HepG2 (cell line): ENCODE measurements at regions not wholly inside any gene's neighbourhood (a gene's known extent, or its start where the extent isn't known, plus 50 kb on each side); places are given as distances from the start of the nearest gene placed in this dataset.

Source experiments
- ATAC-seq: fragments of 200-7000 bp; cut with Tn5 transposase; 3 replicates; pipeline ENCODE4 v1.9.1; 2020; ENCODE audit warnings: mild to moderate bottlenecking, moderate library complexity
- BruUV-seq: library from RNA; stranded (reverse); fragments of 400-500 nt; replicated peaks from 2 replicates; lab custom pipeline; 2021; lab: Mats Ljungman, UMichigan
- CTCF ChIA-PET: fragments of 300-600 bp; formaldehyde crosslinking; extraction: SDS; loops from one replicate; lab custom pipeline; 2021; ENCODE audit warnings: low total read pairs, inconsistent platforms, low intra/inter-chr PET ratio; lab: Yijun Ruan, JAX
- POLR2A ChIA-PET: fragments of 350-600 bp; sonication (Branson Sonifier 250); formaldehyde crosslinking; loops from one replicate; lab custom pipeline; 2020; ENCODE audit warnings: antibody characterized with exemption, inconsistent platforms; lab: Yijun Ruan, JAX
- DNase-seq: peaks from one replicate; pipeline ENCODE4 v3.0.0-alpha.2; 2015; ENCODE audit warnings: low spot score
- FAIRE-seq: peaks from 3 replicates; lab custom pipeline; 2011; peaks lifted over from hg19 to GRCh38; lab: Jason Lieb, UNC
- H2AFZ ChIP-seq: one replicate; pipeline ENCODE4 v1.6.1; 2011; ENCODE audit warnings: low read length, inconsistent platforms
- H3K27ac ChIP-seq: fragments of 300-600 bp; 3 replicates; pipeline ENCODE4 v1.8.0; 2011; ENCODE audit warnings: mixed run types, mild to moderate bottlenecking, mixed read lengths, low read length, inconsistent platforms; ENCODE audit not compliant: insufficient read depth; ENCODE audit errors: extremely low read length
- H3K27me3 ChIP-seq, 2 experiments: fragments of 200-600 bp in 1 of 2; 2 replicates in 1 of 2; 3 replicates in 1 of 2; pipeline versions ENCODE4 v1.6.0 to v1.8.0; 2011; ENCODE audit warnings: low read length in 2 of 2, mild to moderate bottlenecking in 2 of 2, moderate library complexity in 2 of 2, inconsistent platforms in 1 of 2; ENCODE audit not compliant: insufficient read depth in 2 of 2, control insufficient read depth in 1 of 2
- H3K36me3 ChIP-seq, 2 experiments: fragments of 200-600 bp in 1 of 2; replicated peaks in 1 of 2; 2 replicates in 1 of 2; 3 replicates in 1 of 2; pipeline versions ENCODE4 v1.5.1 to v1.8.0; 2011; ENCODE audit warnings: low read length in 2 of 2, inconsistent platforms in 1 of 2; ENCODE audit not compliant: insufficient read depth in 2 of 2, control insufficient read depth in 1 of 2
- H3K4me1 ChIP-seq: 2 replicates; pipeline ENCODE4 v1.5.1; 2012; ENCODE audit warnings: low read length, inconsistent platforms; ENCODE audit not compliant: insufficient read depth
- H3K4me2 ChIP-seq: 2 replicates; pipeline ENCODE4 v1.6.0; 2011; ENCODE audit warnings: low read depth, low read length, inconsistent platforms
- H3K4me3 ChIP-seq, 3 experiments: fragments of 200-600 bp in 1 of 3; sonication (generic), shearing (Covaris generic) in 1 of 3; replicated peaks in 1 of 3; 2 replicates each; pipeline ENCODE4 v1.5.1; 2011 to 2016; ENCODE audit warnings: low read length in 3 of 3, inconsistent platforms in 2 of 3, low read depth in 2 of 3, mild to moderate bottlenecking in 2 of 3, control low read depth in 1 of 3, mixed read lengths in 1 of 3; ENCODE audit not compliant: insufficient read depth in 1 of 3
- H3K79me2 ChIP-seq: one replicate; pipeline ENCODE4 v1.6.1; 2011; ENCODE audit warnings: low read length, inconsistent platforms; ENCODE audit not compliant: insufficient read depth
- H3K9ac ChIP-seq: 2 replicates; pipeline ENCODE4 v1.6.0; 2011; ENCODE audit warnings: mild to moderate bottlenecking, low read depth, low read length, inconsistent platforms; ENCODE audit not compliant: insufficient read depth
- H3K9me3 ChIP-seq: 2 replicates; pipeline ENCODE4 v1.5.1; 2012; ENCODE audit warnings: mild to moderate bottlenecking, low read length
- H4K20me1 ChIP-seq: 2 replicates; pipeline ENCODE4 v1.6.0; 2011; ENCODE audit warnings: inconsistent platforms, mild to moderate bottlenecking, low read length, moderate library complexity; ENCODE audit not compliant: insufficient read depth
- HMGXB4 ChIP-seq, 2 experiments: sonication (generic) in 1 of 2; formaldehyde crosslinking in 1 of 2; IDR thresholded peaks; 2 replicates each; pipeline versions ENCODE4 v1.4.0 to v1.6.1; 2018 to 2020; ENCODE audit warnings: missing genetic modification reagents in 2 of 2, borderline replicate concordance in 1 of 2, low read depth in 1 of 2, mild to moderate bottlenecking in 1 of 2, missing biosample characterization in 1 of 2
- JARID2 ChIP-seq: sonication (generic); formaldehyde crosslinking; IDR thresholded peaks from 2 replicates; pipeline ENCODE4 v1.8.1; 2023; ENCODE audit warnings: missing genetic modification reagents, inconsistent platforms; ENCODE audit not compliant: insufficient replicate concordance
- SOX13 ChIP-seq, 3 experiments: fragments of 450-650 bp in 1 of 3; sonication (generic) in 1 of 3; formaldehyde crosslinking in 1 of 3; IDR thresholded peaks in 2 of 3; conservative IDR thresholded peaks in 1 of 3; 2 replicates each; pipeline versions ENCODE4 v1.5.0 to v1.6.1; 2016 to 2020; ENCODE audit warnings: antibody characterized with exemption in 1 of 3, mild to moderate bottlenecking in 1 of 3, missing compliant biosample characterization in 1 of 3, missing genetic modification reagents in 1 of 3, moderate library complexity in 1 of 3
- SOX6 ChIP-seq, 2 experiments: fragments of 450-650 bp in 1 of 2; sonication (generic) in 1 of 2; formaldehyde crosslinking in 1 of 2; IDR thresholded peaks; 2 replicates each; pipeline versions ENCODE4 v1.4.0 to v1.6.1; 2017 to 2020; ENCODE audit warnings: antibody characterized with exemption in 1 of 2, mild to moderate bottlenecking in 1 of 2, missing genetic modification reagents in 1 of 2
- ZBTB38 ChIP-seq: sonication (generic); formaldehyde crosslinking; IDR thresholded peaks from 2 replicates; pipeline ENCODE4 v1.5.1; 2020; ENCODE audit warnings: mild to moderate bottlenecking, missing genetic modification reagents
- ZNF235 ChIP-seq: sonication (generic); formaldehyde crosslinking; IDR thresholded peaks from 2 replicates; pipeline ENCODE4 v1.8.1; 2023; ENCODE audit warnings: mild to moderate bottlenecking, missing genetic modification reagents, borderline replicate concordance
- ZNF264 ChIP-seq: sonication (generic); formaldehyde crosslinking; IDR thresholded peaks from 2 replicates; pipeline ENCODE4 v1.4.0; 2020; ENCODE audit warnings: missing genetic modification reagents
- ZNF296 ChIP-seq: sonication (generic); formaldehyde crosslinking; conservative IDR thresholded peaks from 2 replicates; pipeline ENCODE4 v1.5.0; 2020; ENCODE audit warnings: mild to moderate bottlenecking, missing genetic modification reagents
- ZNF468 ChIP-seq: sonication (generic); formaldehyde crosslinking; IDR thresholded peaks from 2 replicates; pipeline ENCODE4 v1.8.0; 2022; ENCODE audit warnings: mild to moderate bottlenecking, moderate library complexity, missing genetic modification reagents
- ZNF572 ChIP-seq: sonication (generic); formaldehyde crosslinking; IDR thresholded peaks from 2 replicates; pipeline ENCODE4 v1.5.1; 2020; ENCODE audit warnings: mild to moderate bottlenecking, missing genetic modification reagents
- ZNF598 ChIP-seq: sonication (generic); formaldehyde crosslinking; IDR thresholded peaks from 2 replicates; pipeline ENCODE4 v1.5.1; 2020; ENCODE audit warnings: mild to moderate bottlenecking, missing genetic modification reagents, borderline replicate concordance
- ZNF761 ChIP-seq: sonication (generic); formaldehyde crosslinking; conservative IDR thresholded peaks from 2 replicates; pipeline ENCODE4 v1.4.0; 2020; ENCODE audit warnings: mild to moderate bottlenecking, missing genetic modification reagents
- ZNF883 ChIP-seq: sonication (generic); formaldehyde crosslinking; IDR thresholded peaks from 2 replicates; pipeline ENCODE4 v1.5.1; 2020; ENCODE audit warnings: mild to moderate bottlenecking, missing genetic modification reagents; ENCODE audit errors: not compliant biosample characterization
- WGBS: methylation state at CpG from one replicate; pipeline ENCODE4 v1.1.6; 2017; ENCODE audit warnings: low lambda C conversion rate; 5-methylcytosine and 5-hydroxymethylcytosine counted together
- in situ Hi-C: cut with HindIII; loops from 2 replicates; pipeline ENCODE4 v1.10.0; 2017; ENCODE audit warnings: low pct_unique_long_range_greater_than_20kb; ENCODE audit not compliant: extremely low pct_ligation_motif_present
- intact Hi-C: fragments of 100-400 bp; cut with micrococcal nuclease; formaldehyde crosslinking; loops from one replicate; pipeline ENCODE4 v1.10.0; 2022; ENCODE audit not compliant: unreplicated experiment
- TF ChIP-seq, protein P1 (sequence below): sonication (generic); formaldehyde crosslinking; IDR thresholded peaks from 2 replicates; pipeline ENCODE4 v1.8.1; 2023; ENCODE audit warnings: mild to moderate bottlenecking, missing genetic modification reagents, borderline replicate concordance
- TF ChIP-seq, protein P2 (sequence below): sonication (generic); formaldehyde crosslinking; IDR thresholded peaks from 2 replicates; pipeline ENCODE4 v1.5.0; 2020; ENCODE audit warnings: missing genetic modification reagents
- TF ChIP-seq, protein P3 (sequence below): sonication (generic); formaldehyde crosslinking; IDR thresholded peaks from 2 replicates; pipeline ENCODE4 v1.4.0; 2020; ENCODE audit warnings: mild to moderate bottlenecking, missing genetic modification reagents
- TF ChIP-seq, protein P4 (sequence below): sonication (generic); formaldehyde crosslinking; IDR thresholded peaks from 2 replicates; pipeline ENCODE4 v1.5.0; 2020; ENCODE audit warnings: mild to moderate bottlenecking, missing genetic modification reagents

GRCh38 chr12:90677552-90677951 lies 277.4 kb downstream of the CCER1 start:
- no peak for ATAC-seq
- H3K36me3 ChIP-seq = no peaks in the 10 kb centered on the region
- H3K9ac ChIP-seq = no peak overlapping the region
- no peaks in the 10 kb centered on the region for H3K79me2 ChIP-seq
- 2% methylated on average over 3 of the region's 3 CpGs for WGBS
- H3K4me1 ChIP-seq = no peaks in the 10 kb centered on the region
- no peak overlapping the region for H3K27ac ChIP-seq
- POLR2A ChIA-PET = no interaction called here
- CTCF ChIA-PET = no interaction called here
- intact Hi-C loops = no loop called here
- H3K27me3 ChIP-seq = no peaks in the 10 kb centered on the region; a peak in 1 of 5 replicates
- DNase-seq = no peak
- H2AFZ ChIP-seq = no peak overlapping the region
- no peaks in the 10 kb centered on the region for H4K20me1 ChIP-seq
- no peak overlapping the region for H3K4me2 ChIP-seq
- peaks cover 37% of the 10 kb centered on the region for H3K9me3 ChIP-seq
- in situ Hi-C loops = no loop called here
- FAIRE-seq = no peak
- no peak overlapping the region for H3K4me3 ChIP-seq
- no TSS peak for BruUV-seq
- no peak for TF ChIP-seq ZBTB38 (CRISPR knock-in tag)
- TF ChIP-seq ZNF572 (CRISPR knock-in tag) = no peak
- no peak for TF ChIP-seq ZNF235 (CRISPR knock-in tag)
- no peak for TF ChIP-seq ZNF598 (CRISPR knock-in tag)
- TF ChIP-seq, protein P1, sequence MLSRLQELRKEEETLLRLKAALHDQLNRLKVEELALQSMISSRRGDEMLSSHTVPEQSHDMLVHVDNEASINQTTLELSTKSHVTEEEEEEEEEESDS (CRISPR knock-in tag) = no peak
- no peak for TF ChIP-seq ZNF883
- TF ChIP-seq ZNF264 (CRISPR knock-in tag) = no peak
- TF ChIP-seq, protein P2, sequence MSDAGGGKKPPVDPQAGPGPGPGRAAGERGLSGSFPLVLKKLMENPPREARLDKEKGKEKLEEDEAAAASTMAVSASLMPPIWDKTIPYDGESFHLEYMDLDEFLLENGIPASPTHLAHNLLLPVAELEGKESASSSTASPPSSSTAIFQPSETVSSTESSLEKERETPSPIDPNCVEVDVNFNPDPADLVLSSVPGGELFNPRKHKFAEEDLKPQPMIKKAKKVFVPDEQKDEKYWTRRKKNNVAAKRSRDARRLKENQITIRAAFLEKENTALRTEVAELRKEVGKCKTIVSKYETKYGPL (CRISPR knock-in tag) = no peak
- TF ChIP-seq SOX13 (IDR thresholded peaks at IDR 0.05) = no peak
- no peak for TF ChIP-seq SOX13 (CRISPR knock-in tag; conservative IDR thresholded peaks at IDR 0.05 in 1 of 2, IDR thresholded peaks at IDR 0.05 in 1 of 2)
- TF ChIP-seq HMGXB4 (CRISPR knock-in tag; IDR thresholded peaks at IDR 0.05; ENCODE audit: borderline replicate concordance in 1 of 2, low read depth in 1 of 2) = no peak
- TF ChIP-seq ZNF296 (CRISPR knock-in tag) = no peak
- no peak for TF ChIP-seq ZNF761 (CRISPR knock-in tag)
- TF ChIP-seq, protein P3, sequence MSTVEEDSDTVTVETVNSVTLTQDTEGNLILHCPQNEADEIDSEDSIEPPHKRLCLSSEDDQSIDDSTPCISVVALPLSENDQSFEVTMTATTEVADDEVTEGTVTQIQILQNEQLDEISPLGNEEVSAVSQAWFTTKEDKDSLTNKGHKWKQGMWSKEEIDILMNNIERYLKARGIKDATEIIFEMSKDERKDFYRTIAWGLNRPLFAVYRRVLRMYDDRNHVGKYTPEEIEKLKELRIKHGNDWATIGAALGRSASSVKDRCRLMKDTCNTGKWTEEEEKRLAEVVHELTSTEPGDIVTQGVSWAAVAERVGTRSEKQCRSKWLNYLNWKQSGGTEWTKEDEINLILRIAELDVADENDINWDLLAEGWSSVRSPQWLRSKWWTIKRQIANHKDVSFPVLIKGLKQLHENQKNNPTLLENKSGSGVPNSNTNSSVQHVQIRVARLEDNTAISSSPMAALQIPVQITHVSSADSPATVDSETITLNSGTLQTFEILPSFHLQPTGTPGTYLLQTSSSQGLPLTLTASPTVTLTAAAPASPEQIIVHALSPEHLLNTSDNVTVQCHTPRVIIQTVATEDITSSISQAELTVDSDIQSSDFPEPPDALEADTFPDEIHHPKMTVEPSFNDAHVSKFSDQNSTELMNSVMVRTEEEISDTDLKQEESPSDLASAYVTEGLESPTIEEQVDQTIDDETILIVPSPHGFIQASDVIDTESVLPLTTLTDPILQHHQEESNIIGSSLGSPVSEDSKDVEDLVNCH (CRISPR knock-in tag) = no peak
- TF ChIP-seq JARID2 (CRISPR knock-in tag) = no peak
- TF ChIP-seq ZNF468 = no peak
- TF ChIP-seq, protein P4, sequence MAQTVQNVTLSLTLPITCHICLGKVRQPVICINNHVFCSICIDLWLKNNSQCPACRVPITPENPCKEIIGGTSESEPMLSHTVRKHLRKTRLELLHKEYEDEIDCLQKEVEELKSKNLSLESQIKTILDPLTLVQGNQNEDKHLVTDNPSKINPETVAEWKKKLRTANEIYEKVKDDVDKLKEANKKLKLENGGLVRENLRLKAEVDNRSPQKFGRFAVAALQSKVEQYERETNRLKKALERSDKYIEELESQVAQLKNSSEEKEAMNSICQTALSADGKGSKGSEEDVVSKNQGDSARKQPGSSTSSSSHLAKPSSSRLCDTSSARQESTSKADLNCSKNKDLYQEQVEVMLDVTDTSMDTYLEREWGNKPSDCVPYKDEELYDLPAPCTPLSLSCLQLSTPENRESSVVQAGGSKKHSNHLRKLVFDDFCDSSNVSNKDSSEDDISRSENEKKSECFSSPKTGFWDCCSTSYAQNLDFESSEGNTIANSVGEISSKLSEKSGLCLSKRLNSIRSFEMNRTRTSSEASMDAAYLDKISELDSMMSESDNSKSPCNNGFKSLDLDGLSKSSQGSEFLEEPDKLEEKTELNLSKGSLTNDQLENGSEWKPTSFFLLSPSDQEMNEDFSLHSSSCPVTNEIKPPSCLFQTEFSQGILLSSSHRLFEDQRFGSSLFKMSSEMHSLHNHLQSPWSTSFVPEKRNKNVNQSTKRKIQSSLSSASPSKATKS (CRISPR knock-in tag) = no peak
- no peak for TF ChIP-seq SOX6 (IDR thresholded peaks at IDR 0.05)
- no peak for TF ChIP-seq SOX6 (CRISPR knock-in tag; IDR thresholded peaks at IDR 0.05)
